Stimulated activated CD4-positive, alpha-beta T cell treated with anti-CD3 and anti-CD28 coated beads, Interleukin-4, amount 100 ng/mL, for 4 hours (primary cell): ENCODE measurements at regions not wholly inside any gene's neighbourhood (a gene's known extent, or its start where the extent isn't known, plus 50 kb on each side); places are given as distances from the start of the nearest gene placed in this dataset.
"Not testable (repeated sequence)": the region's sequence is repeated elsewhere in the genome, so short reads cannot be mapped to it uniquely, and the experiment has no call there.

Source experiments
- DNase-seq, 2 experiments: peaks; one replicate each; pipeline ENCODE4 v3.0.0-alpha.2; 2020

DNA sequence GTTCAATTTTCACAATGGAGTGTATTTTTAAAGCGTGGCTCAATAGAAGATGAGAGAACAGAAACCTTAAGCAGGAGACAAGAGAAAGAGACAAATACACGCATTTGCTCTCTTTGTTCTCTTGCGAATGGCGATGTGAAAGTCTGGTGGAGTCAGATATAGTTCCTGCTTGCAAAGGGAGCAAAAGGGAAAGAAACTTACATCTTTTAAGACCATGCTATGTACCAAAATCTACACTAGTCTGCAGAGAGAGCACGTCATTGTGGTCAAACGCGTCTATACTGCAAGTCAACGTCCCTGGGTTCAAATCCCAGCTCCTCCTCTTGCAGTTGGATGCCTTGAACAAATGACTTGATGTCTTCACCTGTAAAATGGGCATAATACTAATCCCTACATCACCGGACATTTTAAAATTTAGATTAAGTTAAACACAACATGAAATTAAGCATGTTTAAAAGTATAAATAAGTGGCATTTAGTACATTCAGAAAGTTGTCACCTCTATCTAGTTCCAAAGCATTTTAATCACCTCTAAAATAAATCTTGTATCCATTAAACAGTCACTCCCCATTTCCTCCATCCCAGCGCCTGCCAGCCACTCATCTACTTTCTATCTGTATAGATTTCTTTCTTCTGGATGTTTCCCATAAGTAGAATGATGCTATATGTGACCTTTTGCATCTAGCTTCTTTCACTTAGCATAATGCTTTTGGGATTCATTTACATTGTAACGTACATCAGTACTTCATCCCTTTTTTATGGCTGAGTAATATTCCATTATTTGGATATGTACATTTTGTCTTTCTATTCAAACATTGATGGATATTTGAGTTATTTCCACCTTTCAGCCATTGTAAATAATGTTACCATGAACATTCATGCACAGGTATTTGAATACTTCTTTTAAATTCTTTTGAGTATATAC is 406.9 kb downstream of the TMEM114 start:
- DNase-seq = no peak

DNA sequence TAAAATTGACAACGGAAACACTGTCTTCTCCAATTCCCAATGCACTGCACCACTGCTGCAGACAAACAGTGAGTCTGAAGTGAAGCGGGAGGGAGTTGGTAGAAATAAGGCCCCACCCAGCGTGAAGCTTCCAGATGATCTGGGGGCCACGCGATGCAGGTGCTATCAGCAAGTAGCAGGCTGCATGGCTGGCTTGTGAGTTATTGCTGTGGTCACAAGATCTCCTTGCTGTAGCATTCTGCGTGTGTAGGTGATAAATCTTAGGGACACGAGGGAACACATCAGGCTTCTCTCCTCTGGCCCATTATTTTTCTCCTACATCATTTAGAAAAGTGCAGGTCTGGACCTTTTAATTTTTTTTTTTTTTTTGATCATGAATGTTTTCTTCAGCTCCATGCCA is 407.6 kb downstream of the TMEM114 start:
- DNase-seq = no peak

DNA sequence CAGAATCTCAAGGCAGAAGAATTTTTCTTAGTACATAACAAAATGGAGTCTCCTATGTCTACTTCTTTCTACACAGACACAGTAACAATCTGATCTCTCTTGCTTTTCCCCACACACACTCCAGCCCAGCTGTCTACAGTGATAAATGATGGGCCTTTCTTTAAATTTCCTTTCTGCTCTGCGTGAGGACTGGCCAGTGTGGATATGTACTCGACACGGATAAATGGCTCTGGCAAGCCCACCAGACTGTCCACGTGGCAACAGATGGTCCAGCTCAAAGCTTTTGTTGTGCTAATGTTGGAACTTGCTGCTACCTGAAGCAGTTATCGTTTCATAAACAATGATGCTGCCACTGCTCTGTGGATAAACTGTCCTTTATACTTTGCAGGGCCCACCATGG is 410.7 kb downstream of the TMEM114 start:
- no peak for DNase-seq

DNA sequence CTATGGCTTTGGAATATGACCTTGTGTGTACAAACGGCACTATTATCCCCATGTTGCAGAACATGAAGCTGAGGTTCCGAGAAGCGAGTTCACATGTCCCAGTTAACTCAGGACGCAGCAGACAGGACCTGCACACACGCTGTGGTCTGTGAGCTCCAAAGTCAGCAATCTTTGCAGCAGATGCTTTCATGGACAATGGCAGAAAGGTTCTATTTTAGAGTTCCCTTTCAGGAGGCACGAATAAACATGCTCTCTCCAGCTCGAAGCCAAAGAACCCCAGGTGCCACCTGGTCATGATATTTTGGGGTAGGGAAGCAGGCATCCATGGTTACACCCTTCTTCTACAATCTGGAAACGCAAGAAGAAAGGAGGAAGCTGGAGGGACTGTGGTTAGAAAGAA is 412.0 kb downstream of the TMEM114 start:
- DNase-seq = no peak

DNA sequence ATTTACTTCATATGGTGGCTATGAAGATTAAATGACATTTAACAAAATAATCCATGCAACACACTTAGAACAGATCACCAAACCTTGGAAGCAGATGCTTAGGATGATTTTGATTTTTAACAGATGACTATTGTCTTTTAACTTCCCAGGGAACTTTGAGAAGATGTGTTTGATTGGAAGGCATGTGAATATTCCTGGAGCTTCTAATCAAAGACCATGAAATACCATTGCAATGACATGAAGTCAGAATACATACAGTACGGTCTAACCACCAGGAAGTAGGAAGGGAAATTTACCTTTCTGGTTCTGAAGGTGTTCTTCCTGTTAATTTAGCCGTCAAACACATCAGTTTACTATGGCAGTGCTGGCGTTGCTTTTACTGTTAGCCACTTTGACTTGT is 414.9 kb downstream of the TMEM114 start:
- DNase-seq = no peak

DNA sequence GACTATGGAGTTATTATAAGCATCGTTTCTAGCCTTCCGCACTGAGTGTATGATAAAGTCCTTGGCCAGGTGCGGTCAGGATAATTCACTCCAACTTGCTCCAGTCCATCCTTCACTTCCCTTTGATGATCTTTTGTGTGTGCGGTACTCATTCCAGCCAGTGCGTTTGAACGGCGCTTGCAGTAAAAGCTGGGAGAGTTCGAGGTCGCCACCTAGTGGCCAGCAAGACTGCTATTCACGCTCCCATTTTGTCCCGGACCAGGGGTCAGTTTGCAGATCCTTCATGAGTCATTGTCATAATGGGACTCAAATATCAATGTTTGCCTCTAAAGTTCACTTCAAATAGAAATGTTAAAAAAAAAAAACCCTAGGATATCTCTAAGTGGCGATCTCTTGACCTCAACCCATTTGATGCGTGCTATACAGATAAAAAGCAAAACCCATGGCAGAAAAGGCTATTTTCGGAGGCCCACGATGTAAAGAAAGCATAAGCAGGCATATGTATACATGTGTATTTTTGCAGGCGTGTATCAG is 417.1 kb downstream of the TMEM114 start:
- peak in 1 of 2 experiments; percentile 2 for DNase-seq

DNA sequence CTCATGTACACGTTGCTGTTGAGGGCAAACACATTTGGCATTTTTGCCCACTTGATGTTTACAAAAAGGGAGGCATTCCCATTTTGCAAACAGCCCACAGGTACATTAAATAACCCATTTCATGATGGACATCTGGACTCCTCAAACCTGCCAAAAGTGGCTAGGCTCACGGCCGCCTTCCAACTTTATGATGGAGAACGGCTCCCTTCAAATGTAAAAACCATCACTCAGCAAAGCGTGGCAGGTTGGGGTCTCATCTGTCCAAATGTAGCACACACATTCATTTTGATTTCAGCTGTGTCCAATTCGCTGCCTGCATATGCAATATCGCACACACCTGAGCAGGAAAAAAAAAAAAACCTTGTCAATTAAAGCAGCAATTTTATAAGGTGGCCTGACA is 417.8 kb downstream of the TMEM114 start:
- no peak for DNase-seq

DNA sequence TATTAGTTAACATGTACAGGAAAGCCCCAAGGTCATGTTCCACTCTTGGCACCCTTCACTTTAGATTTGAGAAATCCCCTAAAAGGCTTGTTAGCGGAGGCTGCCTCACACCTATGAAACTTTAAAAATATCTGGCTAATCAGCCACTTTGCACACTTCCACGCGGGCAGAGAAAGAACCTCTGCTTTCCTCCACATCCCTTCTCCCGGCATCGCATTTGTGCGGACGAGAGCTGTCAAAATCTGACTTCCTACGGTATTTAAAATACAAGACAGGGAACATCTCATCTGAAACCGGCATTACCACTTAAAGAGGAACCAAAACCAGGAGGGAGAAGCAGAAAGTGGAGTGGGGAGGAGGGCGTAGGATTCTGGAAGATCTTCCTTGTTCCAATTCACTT is 422.3 kb downstream of the TMEM114 start:
- no peak for DNase-seq

DNA sequence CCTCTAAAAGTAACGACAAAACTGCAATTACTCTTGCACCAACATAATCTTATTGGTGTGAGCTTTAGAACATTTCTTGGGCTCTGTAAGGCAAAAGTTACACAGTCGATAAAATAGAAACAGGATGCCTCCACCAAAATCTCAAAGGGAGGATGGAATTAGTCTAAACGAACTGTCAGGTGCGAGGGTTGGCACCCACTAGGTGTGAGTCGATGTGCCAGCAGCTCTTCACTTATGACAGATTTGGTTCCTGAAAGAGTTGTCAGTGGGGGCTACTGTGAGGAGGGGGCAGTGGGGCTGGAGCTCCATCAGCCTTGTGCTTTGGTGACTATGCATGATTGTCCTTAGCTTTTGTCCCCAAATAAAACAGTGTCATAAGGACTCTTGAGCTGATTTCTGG is 422.9 kb downstream of the TMEM114 start:
- DNase-seq = no peak

DNA sequence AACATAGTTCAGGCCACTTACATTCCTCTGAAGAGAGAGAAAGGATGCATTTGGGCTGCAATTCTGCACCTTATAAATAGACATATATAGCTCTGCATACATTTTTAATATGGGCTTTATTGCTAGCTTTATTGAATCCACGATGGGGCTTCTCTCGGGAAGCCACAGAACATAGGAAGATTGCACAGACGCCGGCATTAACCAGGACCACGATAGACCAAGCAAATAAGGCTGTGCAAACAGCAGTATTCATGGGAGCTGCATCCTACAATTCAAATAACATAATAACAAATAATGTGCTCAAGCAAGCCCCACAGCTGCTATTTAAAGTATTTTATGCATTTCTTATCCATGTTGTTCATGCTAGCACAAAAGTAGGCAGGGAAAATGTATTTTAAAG is 432.3 kb downstream of the TMEM114 start:
- no peak for DNase-seq

DNA sequence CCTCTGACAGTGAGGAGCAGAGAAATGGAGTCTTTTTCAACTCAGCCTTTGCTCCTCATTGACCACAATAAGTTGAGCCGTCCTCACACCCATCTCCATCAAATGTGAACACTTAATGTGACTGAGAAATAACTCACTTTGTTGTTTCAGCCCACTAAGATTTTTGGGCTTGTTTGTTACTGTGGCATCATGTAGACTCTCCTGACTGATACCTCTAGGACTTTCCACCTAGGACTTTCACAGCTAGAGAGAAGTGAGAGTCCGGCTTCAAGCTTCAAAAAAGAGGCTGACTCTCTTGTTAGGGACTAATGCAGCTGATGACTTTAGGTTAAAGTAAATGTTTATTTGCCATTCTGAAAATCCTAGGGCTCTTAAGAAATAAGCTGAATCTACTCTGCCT is 435.0 kb downstream of the TMEM114 start:
- no peak for DNase-seq

DNA sequence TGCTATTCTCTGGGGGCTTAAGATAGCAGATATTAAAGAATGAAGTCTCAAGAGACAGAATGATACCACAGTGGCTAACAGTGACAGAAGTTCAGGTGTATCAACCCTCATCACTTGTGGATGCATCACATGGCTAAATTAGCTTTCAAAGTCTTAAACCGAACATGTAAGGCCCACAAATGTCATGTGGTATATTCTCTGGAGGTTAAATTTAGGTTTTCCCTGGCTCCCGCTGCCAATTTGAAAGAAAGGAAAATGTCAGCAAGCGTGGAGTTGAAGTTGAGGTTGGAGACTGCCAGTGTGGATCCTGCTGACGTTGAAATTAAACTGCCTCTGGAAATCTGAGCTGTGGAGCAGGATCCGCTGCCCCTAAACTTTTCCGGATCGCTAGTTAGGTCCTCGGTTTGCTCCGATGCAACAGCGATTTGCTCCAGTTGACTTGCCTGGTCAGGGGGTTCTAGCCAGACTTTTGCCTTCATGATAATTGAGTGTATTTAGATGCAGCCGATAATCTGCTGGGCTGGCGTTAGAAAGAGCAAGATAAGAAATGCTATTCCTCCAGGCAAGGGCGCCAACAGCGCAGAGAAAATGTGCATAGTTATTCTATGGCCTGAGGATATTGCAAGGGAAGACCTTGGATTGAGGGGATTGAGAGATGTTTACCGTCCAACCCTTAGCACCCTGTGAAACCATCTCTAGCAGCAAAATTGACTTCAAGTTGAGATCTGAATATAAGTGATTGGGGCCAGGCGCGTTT is 443.9 kb downstream of the TMEM114 start:
- no peak for DNase-seq

DNA sequence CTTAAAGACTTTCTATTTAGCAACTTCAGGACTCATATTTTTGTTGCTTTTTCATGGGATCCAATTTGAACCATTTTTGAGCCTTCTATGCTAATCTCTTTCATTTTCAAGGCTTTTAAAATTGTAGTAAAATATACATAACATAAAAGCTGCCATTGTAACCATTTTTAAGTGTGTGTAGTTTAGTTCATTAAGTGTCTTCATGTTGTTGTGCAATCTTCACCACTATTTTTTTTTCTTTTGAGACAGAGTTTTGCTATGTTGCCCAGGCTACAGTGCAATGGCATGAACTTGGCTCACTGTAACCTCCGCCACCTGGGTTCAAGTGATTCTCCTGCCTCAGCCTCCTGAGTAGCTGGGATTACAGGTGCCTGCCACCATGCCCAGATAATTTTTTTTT is 451.6 kb downstream of the TMEM114 start:
- DNase-seq = no peak

DNA sequence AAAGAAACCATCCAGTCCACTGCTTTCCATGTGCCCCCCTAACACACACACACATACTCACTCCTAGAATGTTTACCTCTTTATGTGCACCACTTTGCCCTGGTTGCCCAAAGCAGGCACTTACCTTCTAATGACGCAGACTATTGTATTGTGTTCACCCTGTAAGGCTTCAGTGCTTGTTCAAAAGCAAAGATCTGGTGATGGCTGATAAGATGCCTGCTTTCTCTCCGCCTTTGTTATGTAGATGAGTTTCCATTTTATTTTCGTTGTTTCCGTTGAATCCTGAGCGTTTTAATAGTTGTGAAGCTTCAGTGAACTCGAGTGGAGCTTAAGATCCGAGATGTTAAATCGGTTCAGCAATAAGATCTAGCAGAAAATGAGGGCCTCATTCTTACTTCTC is 452.7 kb downstream of the TMEM114 start:
- DNase-seq = no peak

DNA sequence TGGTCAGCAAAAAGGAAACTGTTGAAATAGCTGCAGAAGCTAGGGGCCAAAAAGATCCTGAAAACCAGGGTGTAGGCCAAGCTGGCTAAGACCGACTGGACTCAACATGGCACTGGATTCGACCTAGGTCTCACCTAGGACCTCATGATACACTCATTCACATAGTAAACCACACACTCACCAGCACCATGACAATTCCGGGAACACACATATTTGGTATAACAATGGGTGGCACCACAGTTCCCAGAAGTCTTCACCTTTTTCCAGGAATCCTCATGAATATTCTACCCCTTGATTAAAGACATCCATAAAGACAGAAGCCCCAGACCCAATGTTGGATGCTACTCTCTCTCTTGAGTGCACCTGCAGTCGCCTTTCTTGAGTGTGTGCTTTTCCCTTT is 460.1 kb downstream of the TMEM114 start:
- DNase-seq = no peak

DNA sequence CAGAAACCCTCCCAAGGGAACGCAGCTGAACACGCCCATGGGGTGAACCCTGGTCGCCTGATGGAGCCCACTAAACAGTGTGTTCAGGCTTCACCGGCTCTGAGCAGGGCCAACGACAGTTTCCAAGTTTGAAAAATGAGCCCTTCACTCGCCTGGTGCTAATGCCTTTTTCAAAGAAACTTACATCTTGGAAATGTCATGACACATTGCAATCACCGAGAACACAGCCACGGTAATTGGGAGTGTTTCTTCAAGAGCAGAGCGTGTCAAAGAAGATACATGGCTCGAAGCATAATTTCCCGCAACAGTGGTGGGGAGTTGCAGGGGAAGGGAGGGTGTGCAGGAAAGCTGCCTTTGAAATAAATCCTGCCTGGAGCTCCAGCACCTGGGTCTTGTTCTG is 463.2 kb downstream of the TMEM114 start:
- DNase-seq = no peak

DNA sequence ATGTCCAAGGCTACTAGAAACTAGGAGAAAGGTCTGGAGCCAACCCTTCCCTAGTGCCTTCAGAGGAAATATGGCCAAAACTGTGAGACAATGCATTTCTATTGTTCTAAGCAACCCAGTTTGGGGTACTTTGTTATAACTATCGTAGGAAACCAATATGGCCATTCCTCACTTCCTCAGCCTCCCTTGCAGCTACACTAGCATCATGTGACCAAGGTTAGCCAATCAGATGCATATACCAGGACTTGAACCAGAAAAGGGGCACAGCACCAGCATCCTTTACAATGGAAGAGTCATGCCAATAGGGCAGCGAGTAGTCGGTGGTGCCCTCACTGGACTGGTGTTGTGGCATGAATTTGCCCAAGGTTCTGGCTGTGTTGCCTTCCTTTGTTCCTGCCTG is 464.0 kb downstream of the TMEM114 start:
- no peak for DNase-seq

DNA sequence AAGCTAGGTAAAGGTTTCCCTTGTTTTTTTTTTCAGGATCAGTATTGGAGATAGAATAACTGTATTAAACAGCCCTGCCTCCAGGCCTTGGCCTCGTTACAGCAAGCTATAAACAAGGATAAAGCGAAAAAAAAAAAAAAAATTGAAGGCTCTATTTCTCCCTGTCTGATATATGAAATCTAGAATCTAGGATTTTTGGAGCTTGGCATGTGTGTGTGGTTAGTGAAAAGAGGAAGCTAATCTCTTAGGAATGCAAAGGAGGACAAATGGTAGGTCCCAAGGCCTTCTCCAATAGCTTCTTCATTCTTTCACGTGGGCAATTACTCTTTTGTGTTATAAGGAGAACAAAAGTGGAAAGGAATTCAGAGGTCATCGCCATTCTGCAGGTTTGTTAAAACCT is 470.3 kb downstream of the TMEM114 start:
- no peak for DNase-seq

DNA sequence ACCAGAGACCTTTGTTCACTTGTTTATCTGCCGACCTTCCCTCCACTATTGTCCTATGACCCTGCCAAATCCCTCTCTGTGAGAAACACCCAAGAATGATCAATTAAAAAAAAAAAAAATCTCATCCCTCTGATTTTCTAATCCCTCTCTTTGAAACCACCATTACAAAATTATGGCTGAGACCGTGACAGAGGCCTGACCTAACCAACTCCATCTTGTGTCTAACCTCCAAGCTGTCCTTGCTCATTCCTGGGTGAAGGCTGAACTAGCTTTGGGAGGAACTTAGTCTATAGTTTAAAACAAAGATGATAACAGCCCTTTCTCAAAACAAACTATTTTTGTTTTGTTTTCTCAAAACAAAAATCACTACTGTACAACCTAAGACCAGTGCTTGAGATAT is 474.5 kb downstream of the TMEM114 start:
- DNase-seq = no peak

DNA sequence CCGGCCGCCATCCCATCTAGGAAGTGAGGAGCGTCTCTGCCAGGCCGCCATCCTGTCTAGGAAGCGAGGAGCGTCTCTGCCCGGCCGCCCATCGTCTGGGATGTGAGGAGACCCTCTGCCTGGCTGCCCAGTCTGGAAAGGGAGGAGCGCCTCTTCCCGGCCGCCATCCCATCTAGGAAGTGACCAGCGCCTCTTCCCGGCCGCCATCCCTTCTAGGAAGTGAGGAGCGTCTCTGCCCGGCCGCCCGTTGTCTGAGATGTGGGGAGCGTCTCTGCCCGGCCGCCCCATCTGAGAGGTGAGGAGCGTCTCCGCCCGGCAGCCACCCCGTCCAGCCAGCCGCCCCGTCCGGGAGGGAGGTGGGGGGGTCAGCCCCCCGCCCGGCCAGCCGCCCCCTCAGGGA is 475.4 kb downstream of the TMEM114 start:
- not testable (repeated sequence) for DNase-seq

DNA sequence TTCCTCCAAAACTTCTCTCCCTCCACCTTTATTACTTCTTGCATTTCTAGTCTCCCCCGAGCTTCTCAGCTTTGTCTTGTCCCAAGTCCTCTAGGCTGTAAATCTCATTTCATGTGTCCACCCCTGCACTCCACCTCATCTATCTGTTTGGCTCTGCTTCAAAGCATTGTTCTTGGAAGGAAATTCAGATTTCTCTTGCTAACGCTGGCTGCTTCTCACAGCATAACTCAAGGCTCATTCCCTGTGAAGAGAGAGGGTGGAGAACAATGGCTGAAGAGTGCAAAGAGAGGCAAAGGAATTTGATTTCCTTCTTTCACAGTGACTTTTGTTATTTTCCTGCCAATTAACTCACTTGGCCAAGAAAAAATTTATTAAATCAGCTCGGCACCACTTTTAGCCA is 476.5 kb downstream of the TMEM114 start:
- DNase-seq = no peak

DNA sequence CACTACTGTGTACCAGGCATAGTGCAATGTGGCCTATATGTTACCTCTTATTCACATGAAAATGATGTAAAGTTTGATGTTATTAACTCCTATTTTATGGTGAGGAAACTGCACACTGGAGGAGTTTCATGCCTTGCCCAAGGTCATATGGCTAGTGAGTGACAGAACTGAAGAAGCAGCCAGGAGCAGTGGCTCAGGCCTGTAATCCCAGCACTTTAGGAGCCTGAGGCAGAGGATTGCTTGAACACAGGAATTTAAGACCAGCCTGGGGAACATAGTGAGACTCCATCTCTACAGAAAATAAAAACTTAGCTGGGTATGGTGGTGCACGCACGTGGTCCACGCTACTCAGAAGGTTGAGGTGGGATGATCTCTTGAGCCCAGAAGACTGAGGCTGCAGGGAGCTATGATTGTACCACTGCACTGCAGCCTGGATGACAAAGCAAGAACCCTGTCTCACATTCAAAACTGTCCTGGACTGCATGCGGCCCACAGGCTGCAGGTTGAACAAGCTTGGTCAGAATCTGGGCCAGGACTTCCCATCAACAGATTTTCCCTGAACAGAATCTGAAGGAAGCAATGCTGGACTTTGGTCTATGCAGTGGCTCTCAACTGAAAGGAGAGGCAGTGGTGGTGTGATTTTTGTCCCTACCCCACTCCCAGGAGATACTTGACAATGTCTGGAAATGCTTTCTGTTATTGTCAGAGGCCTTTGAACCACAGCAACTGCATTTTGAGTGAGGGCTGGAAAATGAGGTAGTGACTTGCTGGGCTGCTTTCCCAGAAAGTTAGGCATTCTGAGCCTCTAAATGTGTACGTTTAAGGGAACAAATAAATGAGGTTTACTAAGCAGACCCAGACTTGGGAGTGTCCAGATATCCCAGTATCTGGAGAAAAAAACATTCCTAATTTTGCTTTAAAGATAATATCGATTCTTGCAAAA is 479.5 kb downstream of the TMEM114 start:
- DNase-seq = no peak
